ENCODE measurements at regions not wholly inside any gene's neighbourhood (a gene's known extent, or its start where the extent isn't known, plus 50 kb on each side); places are given as distances from the start of the nearest gene placed in this dataset.

- no peak for TF ChIP-seq CTCF (IDR thresholded peaks at IDR 0.05)
- TF ChIP-seq EP300 (IDR thresholded peaks at IDR 0.05): no peak
- TF ChIP-seq POLR2A (IDR thresholded peaks at IDR 0.05): no peak
Measured at GRCh38 chrX:28351801-28352200, 235.4 kb upstream of the IL1RAPL1 start.

All from ovary (tissue), 3 donors.